ENCODE measurements at regions not wholly inside any gene's neighbourhood (a gene's known extent, or its start where the extent isn't known, plus 50 kb on each side); places are given as distances from the start of the nearest gene placed in this dataset.

DNA sequence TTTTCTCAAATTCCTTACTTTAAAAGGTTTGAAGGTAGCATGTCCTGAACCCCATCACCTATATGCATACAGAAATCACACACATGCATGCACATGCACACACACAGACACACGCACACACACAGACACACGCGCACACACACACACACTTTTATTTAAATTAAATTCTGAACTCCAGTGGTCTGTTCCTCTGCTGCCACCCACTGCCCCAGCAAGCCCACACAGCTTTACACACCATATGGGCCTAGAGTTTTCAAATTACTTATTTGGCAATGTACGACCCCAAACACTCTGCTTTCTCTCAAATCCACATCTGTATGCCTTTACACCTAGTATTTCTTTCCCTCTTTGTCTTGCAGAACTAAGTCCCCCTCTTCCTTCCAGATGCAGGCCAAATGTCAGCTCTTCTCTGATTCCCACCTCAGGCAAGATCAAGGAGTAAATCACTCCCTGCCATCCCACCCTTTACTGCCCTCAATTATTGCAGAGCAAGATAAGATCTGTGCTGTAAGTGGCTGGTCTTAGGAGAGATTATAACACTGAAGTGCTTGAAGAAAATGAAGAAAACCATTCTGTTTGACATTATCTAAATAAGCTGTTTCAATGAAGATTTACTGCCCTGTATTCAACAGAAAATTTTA, 429.9 kb upstream of the CXADR start:
- TF ChIP-seq, protein P1, sequence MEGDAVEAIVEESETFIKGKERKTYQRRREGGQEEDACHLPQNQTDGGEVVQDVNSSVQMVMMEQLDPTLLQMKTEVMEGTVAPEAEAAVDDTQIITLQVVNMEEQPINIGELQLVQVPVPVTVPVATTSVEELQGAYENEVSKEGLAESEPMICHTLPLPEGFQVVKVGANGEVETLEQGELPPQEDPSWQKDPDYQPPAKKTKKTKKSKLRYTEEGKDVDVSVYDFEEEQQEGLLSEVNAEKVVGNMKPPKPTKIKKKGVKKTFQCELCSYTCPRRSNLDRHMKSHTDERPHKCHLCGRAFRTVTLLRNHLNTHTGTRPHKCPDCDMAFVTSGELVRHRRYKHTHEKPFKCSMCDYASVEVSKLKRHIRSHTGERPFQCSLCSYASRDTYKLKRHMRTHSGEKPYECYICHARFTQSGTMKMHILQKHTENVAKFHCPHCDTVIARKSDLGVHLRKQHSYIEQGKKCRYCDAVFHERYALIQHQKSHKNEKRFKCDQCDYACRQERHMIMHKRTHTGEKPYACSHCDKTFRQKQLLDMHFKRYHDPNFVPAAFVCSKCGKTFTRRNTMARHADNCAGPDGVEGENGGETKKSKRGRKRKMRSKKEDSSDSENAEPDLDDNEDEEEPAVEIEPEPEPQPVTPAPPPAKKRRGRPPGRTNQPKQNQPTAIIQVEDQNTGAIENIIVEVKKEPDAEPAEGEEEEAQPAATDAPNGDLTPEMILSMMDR (IDR thresholded peaks at IDR 0.05; ENCODE audit: unreplicated experiment): no peak
- DNase-seq (ENCODE audit: low spot score in 2 of 2, unreplicated experiment in 2 of 2): no peak
- peaks cover 1% of the 10 kb centered on the region for H3K36me3 Mint-ChIP-seq
- H3K4me3 Mint-ChIP-seq: no peak overlapping the region
- H3K27ac Mint-ChIP-seq: peak overlapping the region; percentile 82
- no peaks in the 10 kb centered on the region for H3K27me3 Mint-ChIP-seq (ENCODE audit: low read depth)
- H3K4me1 Mint-ChIP-seq: peaks cover 47% of the 10 kb centered on the region
- peaks cover 4% of the 10 kb centered on the region for H3K9me3 Mint-ChIP-seq

GRCh38 chr21:17085707-17086106, 427.1 kb upstream of the CXADR start:
- Mint-ChIP-seq H3K4me3 (no peak overlapping the region), H3K4me1 (peaks cover 70% of the 10 kb centered on the region), H3K9me3 (peaks cover 4% of the 10 kb centered on the region), H3K27ac (peak overlapping the region; percentile 60), H3K27me3 (ENCODE audit: low read depth) (no peaks in the 10 kb centered on the region), H3K36me3 (peaks cover 1% of the 10 kb centered on the region)
- DNase-seq (ENCODE audit: low spot score in 2 of 2, unreplicated experiment in 2 of 2): no peak
- TF ChIP-seq, protein P1 (IDR thresholded peaks at IDR 0.05; ENCODE audit: unreplicated experiment): no peak

GRCh38 chr21:17088500-17088899, 424.3 kb upstream of the CXADR start:
- Mint-ChIP-seq H3K27ac (peak overlapping the region; percentile 84), H3K4me3 (no peak overlapping the region), H3K4me1 (peaks cover 46% of the 10 kb centered on the region), H3K27me3 (ENCODE audit: low read depth) (no peaks in the 10 kb centered on the region), H3K9me3 (peaks cover 3% of the 10 kb centered on the region), H3K36me3 (peaks cover 1% of the 10 kb centered on the region)
- DNase-seq (ENCODE audit: low spot score in 2 of 2, unreplicated experiment in 2 of 2): no peak
- TF ChIP-seq, protein P1 (IDR thresholded peaks at IDR 0.05; ENCODE audit: unreplicated experiment): no peak

- Mint-ChIP-seq H3K27ac (peak overlapping the region; percentile 84), H3K27me3 (ENCODE audit: low read depth) (no peaks in the 10 kb centered on the region), H3K9me3 (no peaks in the 10 kb centered on the region), H3K4me1 (peaks cover 44% of the 10 kb centered on the region), H3K36me3 (no peaks in the 10 kb centered on the region), H3K4me3 (no peak overlapping the region)
- DNase-seq (ENCODE audit: low spot score in 2 of 2, unreplicated experiment in 2 of 2): no peak
- TF ChIP-seq, protein P1 (IDR thresholded peaks at IDR 0.05; ENCODE audit: unreplicated experiment): no peak
Measured at GRCh38 chr21:17089091-17089491, 423.8 kb upstream of the CXADR start.

- H3K4me1 Mint-ChIP-seq: peaks cover 8% of the 10 kb centered on the region
- TF ChIP-seq, protein P1 (IDR thresholded peaks at IDR 0.05; ENCODE audit: unreplicated experiment): no peak
- no peak overlapping the region for H3K4me3 Mint-ChIP-seq
- no peaks in the 10 kb centered on the region for H3K27me3 Mint-ChIP-seq (ENCODE audit: low read depth)
- H3K36me3 Mint-ChIP-seq: peaks cover 6% of the 10 kb centered on the region
- no peak for DNase-seq (ENCODE audit: low spot score in 2 of 2, unreplicated experiment in 2 of 2)
- H3K27ac Mint-ChIP-seq: no peak overlapping the region
- peaks cover 28% of the 10 kb centered on the region for H3K9me3 Mint-ChIP-seq
Measured at GRCh38 chr21:17101696-17102095, 411.1 kb upstream of the CXADR start.

All from mesothelial cell of epicardium (in vitro differentiated cells).